B cell (primary cell): ENCODE measurements at regions not wholly inside any gene's neighbourhood (a gene's known extent, or its start where the extent isn't known, plus 50 kb on each side); places are given as distances from the start of the nearest gene placed in this dataset.

Experiments used
- ATAC-seq: fragments of 200-7000 bp; cut with Tn5 transposase; one replicate; pipeline ENCODE4 v1.10.0; 2021; ENCODE audit warnings: low read depth, mild to moderate bottlenecking, moderate number of reproducible peaks, moderate library complexity
- CTCF ChIA-PET: fragments of 350-600 bp; sonication (Branson Sonifier 250); formaldehyde crosslinking; loops from one replicate; lab custom pipeline; 2021; ENCODE audit warnings: antibody characterized with exemption, inconsistent platforms; lab: Charles Lee
- POLR2A ChIA-PET: fragments of 350-600 bp; sonication (Branson Sonifier 250); formaldehyde crosslinking; loops from one replicate; lab custom pipeline; 2021; ENCODE audit warnings: antibody characterized with exemption; lab: Charles Lee
- DNase-seq: peaks from one replicate; pipeline ENCODE4 v3.0.0; 2013
- H2AFZ ChIP-seq: 2 replicates; pipeline ENCODE4 v1.6.1; 2012; ENCODE audit warnings: mild to moderate bottlenecking, low read depth, low read length; ENCODE audit not compliant: insufficient read depth, poor library complexity, severe bottlenecking
- H3K27ac ChIP-seq, 2 donors: 1 replicate in 1 of 2; 2 replicates in 1 of 2; pipeline ENCODE4 v1.5.1; 2012 to 2013; ENCODE audit warnings: low read length in 2 of 2, mild to moderate bottlenecking in 2 of 2, moderate library complexity in 1 of 2
- H3K27me3 ChIP-seq, 4 experiments: fragments of 200-600 bp in 1 of 4; sonication (generic) in 1 of 4; replicated peaks in 1 of 4; 1 replicate in 2 of 4; 2 replicates in 2 of 4; pipeline versions ENCODE4 v1.6.1 to v1.7.0; 2013 to 2016; ENCODE audit warnings: low read length in 3 of 4, mild to moderate bottlenecking in 2 of 4, mixed read lengths in 1 of 4, moderate library complexity in 1 of 4; ENCODE audit not compliant: insufficient read depth in 4 of 4, control insufficient read depth in 3 of 4; ENCODE audit errors: control extremely low read depth in 1 of 4
- H3K36me3 ChIP-seq, 2 experiments: replicated peaks in 1 of 2; 1 replicate in 1 of 2; 2 replicates in 1 of 2; pipeline versions ENCODE4 v1.6.1 to v1.7.1; 2013; ENCODE audit warnings: low read length in 1 of 2; ENCODE audit not compliant: insufficient read depth in 2 of 2, control insufficient read depth in 1 of 2; ENCODE audit errors: control extremely low read depth in 1 of 2, extremely low read depth in 1 of 2
- H3K4me1 ChIP-seq, 2 donors: fragments of 200-600 bp in 1 of 2; sonication (generic) in 1 of 2; 1 replicate in 1 of 2; 2 replicates in 1 of 2; pipeline versions ENCODE4 v1.5.1 to v1.6.1; 2013 to 2017; ENCODE audit warnings: low read length in 2 of 2; ENCODE audit not compliant: control insufficient read depth in 2 of 2, insufficient read depth in 2 of 2
- H3K4me2 ChIP-seq: replicated peaks from 2 replicates; pipeline ENCODE3; 2012; ENCODE audit warnings: mild to moderate bottlenecking, low read depth, low read length; ENCODE audit not compliant: poor library complexity, severe bottlenecking
- H3K4me3 ChIP-seq, 5 experiments: fragments of 200-600 bp in 1 of 5; sonication (generic) in 1 of 5; 1 replicate in 3 of 5; 2 replicates in 2 of 5; pipeline versions ENCODE4 v1.5.1 to v1.7.0; 2011 to 2016; ENCODE audit warnings: low read length in 4 of 5, mild to moderate bottlenecking in 4 of 5, low read depth in 2 of 5, control low read depth in 1 of 5, moderate library complexity in 1 of 5; ENCODE audit not compliant: insufficient read depth in 1 of 5; ENCODE audit errors: control extremely low read depth in 1 of 5, extremely low read depth in 1 of 5
- H3K79me2 ChIP-seq: fragments of 200-600 bp; sonication (generic); one replicate; pipeline ENCODE4 v1.6.0; 2016; ENCODE audit warnings: low read length; ENCODE audit not compliant: control insufficient read depth, insufficient read depth
- H3K9ac ChIP-seq: fragments of 200-600 bp; sonication (generic); 2 replicates; pipeline ENCODE4 v1.6.1; 2017; ENCODE audit warnings: mild to moderate bottlenecking, low read length, moderate library complexity
- H3K9me3 ChIP-seq, 3 donors: one replicate each; pipeline versions ENCODE4 v1.6.1 to v1.7.1; 2013; ENCODE audit warnings: low read length in 2 of 3; ENCODE audit not compliant: control insufficient read depth in 2 of 3, insufficient read depth in 1 of 3; ENCODE audit errors: control extremely low read depth in 1 of 3
- H4K20me1 ChIP-seq: 2 replicates; pipeline ENCODE4 v1.6.0; 2012; ENCODE audit warnings: mild to moderate bottlenecking, low read length; ENCODE audit not compliant: insufficient read depth, control insufficient read depth, poor library complexity, severe bottlenecking
- H3K27ac Mint-ChIP-seq: one replicate; pipeline ENCODE4 v1.8.0; 2021; ENCODE audit warnings: mixed read lengths
- H3K27me3 Mint-ChIP-seq: one replicate; pipeline ENCODE4 v1.8.0; 2021; ENCODE audit warnings: mixed read lengths
- H3K4me1 Mint-ChIP-seq: one replicate; pipeline ENCODE4 v1.8.0; 2021; ENCODE audit warnings: mixed read lengths
- H3K4me3 Mint-ChIP-seq: one replicate; pipeline ENCODE4 v1.8.0; 2021; ENCODE audit warnings: mixed read lengths
- H3K9me3 Mint-ChIP-seq: one replicate; pipeline ENCODE4 v1.8.0; 2022; ENCODE audit warnings: mixed read lengths; ENCODE audit not compliant: insufficient read depth
- CTCF ChIP-seq: fragments of 200-600 bp; IDR thresholded peaks from one replicate; pipeline ENCODE4 v1.8.0; 2022; ENCODE audit warnings: antibody characterized with exemption, mild to moderate bottlenecking
- EZH2 ChIP-seq: IDR thresholded peaks from 2 replicates; pipeline ENCODE4 v1.6.1; 2012; ENCODE audit warnings: borderline replicate concordance, low read depth, mild to moderate bottlenecking, moderate library complexity, low read length; ENCODE audit not compliant: insufficient read depth, poor library complexity, severe bottlenecking
- WGBS: methylation state at CpG from one replicate; pipeline ENCODE4 v1.1.5; 2013; ENCODE audit warnings: missing lambda C conversion rate; ENCODE audit not compliant: insufficient coverage; 5-methylcytosine and 5-hydroxymethylcytosine counted together
- intact Hi-C: fragments of 100-400 bp; cut with micrococcal nuclease; formaldehyde crosslinking; loops from one replicate; pipeline ENCODE4 v1.10.0; 2022

DNA sequence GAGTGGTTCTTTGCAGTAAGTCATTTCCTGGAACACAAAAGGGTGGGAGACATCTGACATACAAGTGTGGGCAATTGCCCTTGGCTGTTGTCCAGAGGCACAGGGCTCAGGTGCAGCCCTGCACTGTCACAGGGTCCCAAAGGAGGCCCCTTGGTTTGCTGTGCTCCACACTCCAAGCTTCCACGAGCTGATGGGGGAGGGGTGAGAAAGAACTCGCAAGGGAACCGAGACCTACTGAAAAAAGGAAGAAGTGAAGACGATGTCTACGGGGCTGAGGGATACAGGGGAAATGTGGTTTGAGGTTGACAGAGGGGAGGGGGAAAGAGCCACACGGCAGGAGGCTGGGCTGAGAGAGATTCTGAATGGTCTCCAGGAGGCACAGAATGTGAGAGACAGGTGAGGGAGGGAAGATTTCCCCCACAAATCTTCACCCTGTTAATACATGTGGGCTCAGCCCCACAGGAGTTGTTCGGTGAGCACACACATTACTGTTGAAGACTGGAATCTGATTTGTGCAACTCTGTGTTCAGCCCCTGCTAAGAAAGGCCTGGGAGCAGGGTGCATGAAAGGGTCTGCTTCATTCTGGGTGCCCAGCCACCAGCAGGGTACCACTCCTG lies 123.4 kb downstream of the LY86 start:
- Histone ChIP-seq H3K4me1 (peaks cover 25 to 27% of the 10 kb centered on the region in 2 donors), H3K4me2 (peak overlapping the region; percentile 63), H3K27me3 (peaks cover 0 to 10% (median 2%) of the 10 kb centered on the region in 4 experiments), H3K36me3 (no peaks in the 10 kb centered on the region), H3K4me3 (peak overlapping the region in 1 of 5 experiments; percentile 27), H2AFZ (peak overlapping the region; percentile 30), H3K9me3 (no peaks in the 10 kb centered on the region), H3K79me2 (no peaks in the 10 kb centered on the region), H3K9ac (peak overlapping the region; percentile 9), H3K27ac (no peak overlapping the region), H4K20me1 (no peaks in the 10 kb centered on the region)
- intact Hi-C loops: no loop called here
- DNase-seq: peak; percentile 68
- 2% methylated on average over 6 of the region's 7 CpGs for WGBS
- TF ChIP-seq CTCF (no peak), EZH2 (no peak)
- Mint-ChIP-seq H3K4me1 (peaks cover 33% of the 10 kb centered on the region), H3K9me3 (no peaks in the 10 kb centered on the region), H3K4me3 (peak overlapping the region; percentile 73), H3K27ac (peak overlapping the region; percentile 17), H3K27me3 (peaks cover 15% of the 10 kb centered on the region)
- peak; percentile 74 for ATAC-seq
- POLR2A ChIA-PET: no interaction called here
- CTCF ChIA-PET: interaction anchor here (1.5 kb wide), 1 partner anchor 531 kb away, joined by 4 read pairs; no protein-coding TSS in a partner anchor
